ENCODE measurements at regions not wholly inside any gene's neighbourhood (a gene's known extent, or its start where the extent isn't known, plus 50 kb on each side); places are given as distances from the start of the nearest gene placed in this dataset.

DNA sequence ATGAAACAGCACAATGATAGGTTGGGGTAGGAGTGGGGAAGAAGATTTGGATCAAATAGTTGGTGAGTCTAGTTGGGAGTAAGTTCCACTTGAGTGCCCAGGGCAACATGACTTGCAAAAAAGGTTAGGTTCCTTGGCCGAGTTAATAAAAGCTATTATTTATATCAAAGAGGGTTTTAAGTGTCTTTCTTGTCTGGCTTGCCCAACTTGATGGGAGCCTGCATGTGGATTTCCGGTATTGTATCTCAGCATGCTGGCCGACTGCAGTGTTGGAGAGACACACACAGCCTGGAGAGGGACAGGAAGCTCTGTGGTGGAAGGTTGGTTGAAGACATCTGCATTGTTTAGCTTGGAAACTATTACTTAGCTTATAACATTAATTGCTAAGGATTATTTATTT lies 449.5 kb upstream of the TBL1XR1 start:
- ATAC-seq, result no peak
- no peak for TF ChIP-seq TOX (CRISPR knock-in tag; IDR thresholded peaks at IDR 0.05; ENCODE audit: borderline replicate concordance)
- no peak for TF ChIP-seq ZC3H10 (CRISPR knock-in tag; IDR thresholded peaks at IDR 0.05)
- no peak for TF ChIP-seq ZNF70 (CRISPR knock-in tag; IDR thresholded peaks at IDR 0.05)
- no peak for TF ChIP-seq ZFP30 (CRISPR knock-in tag; IDR thresholded peaks at IDR 0.05)
- no peak for TF ChIP-seq ESRRG (CRISPR knock-in tag; IDR thresholded peaks at IDR 0.05)
- TF ChIP-seq TCF4 (CRISPR knock-in tag; IDR thresholded peaks at IDR 0.05; ENCODE audit: borderline replicate concordance), result no peak
- no peak for TF ChIP-seq ZNF8 (CRISPR knock-in tag; IDR thresholded peaks at IDR 0.05)
- TF ChIP-seq, protein P1, sequence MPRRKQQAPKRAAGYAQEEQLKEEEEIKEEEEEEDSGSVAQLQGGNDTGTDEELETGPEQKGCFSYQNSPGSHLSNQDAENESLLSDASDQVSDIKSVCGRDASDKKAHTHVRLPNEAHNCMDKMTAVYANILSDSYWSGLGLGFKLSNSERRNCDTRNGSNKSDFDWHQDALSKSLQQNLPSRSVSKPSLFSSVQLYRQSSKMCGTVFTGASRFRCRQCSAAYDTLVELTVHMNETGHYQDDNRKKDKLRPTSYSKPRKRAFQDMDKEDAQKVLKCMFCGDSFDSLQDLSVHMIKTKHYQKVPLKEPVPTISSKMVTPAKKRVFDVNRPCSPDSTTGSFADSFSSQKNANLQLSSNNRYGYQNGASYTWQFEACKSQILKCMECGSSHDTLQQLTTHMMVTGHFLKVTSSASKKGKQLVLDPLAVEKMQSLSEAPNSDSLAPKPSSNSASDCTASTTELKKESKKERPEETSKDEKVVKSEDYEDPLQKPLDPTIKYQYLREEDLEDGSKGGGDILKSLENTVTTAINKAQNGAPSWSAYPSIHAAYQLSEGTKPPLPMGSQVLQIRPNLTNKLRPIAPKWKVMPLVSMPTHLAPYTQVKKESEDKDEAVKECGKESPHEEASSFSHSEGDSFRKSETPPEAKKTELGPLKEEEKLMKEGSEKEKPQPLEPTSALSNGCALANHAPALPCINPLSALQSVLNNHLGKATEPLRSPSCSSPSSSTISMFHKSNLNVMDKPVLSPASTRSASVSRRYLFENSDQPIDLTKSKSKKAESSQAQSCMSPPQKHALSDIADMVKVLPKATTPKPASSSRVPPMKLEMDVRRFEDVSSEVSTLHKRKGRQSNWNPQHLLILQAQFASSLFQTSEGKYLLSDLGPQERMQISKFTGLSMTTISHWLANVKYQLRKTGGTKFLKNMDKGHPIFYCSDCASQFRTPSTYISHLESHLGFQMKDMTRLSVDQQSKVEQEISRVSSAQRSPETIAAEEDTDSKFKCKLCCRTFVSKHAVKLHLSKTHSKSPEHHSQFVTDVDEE (CRISPR knock-in tag; IDR thresholded peaks at IDR 0.05), result no peak
- no peak for TF ChIP-seq OSR1 (CRISPR knock-in tag; IDR thresholded peaks at IDR 0.05)
- no peak for TF ChIP-seq GLIS3 (CRISPR knock-in tag; IDR thresholded peaks at IDR 0.05)
- TF ChIP-seq CSDC2 (CRISPR knock-in tag; IDR thresholded peaks at IDR 0.05), result no peak

DNA sequence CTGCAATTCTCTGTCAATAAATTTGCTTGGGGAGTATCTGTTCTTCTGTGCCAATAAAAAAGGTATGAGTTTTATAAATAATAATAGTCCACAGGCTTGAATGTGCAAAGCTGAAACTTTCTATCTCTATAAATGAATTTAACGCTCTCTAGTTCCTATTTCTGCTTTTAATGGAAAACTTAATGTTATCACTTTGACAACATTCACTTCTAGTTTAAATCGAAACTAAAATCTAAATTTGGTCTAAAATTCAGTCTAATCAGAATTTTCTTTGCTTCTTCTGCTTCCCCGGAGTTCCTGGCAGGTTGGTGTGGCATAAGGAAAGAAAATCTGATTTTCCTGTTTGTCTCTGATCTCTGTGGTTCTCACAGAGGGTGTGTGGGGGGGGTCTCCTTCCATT lies 450.1 kb upstream of the TBL1XR1 start:
- no peak for ATAC-seq
- TF ChIP-seq, protein P1 (CRISPR knock-in tag; IDR thresholded peaks at IDR 0.05), result no peak
- TF ChIP-seq ZFP3 (CRISPR knock-in tag; IDR thresholded peaks at IDR 0.05) (no peak), ESRRG (CRISPR knock-in tag; IDR thresholded peaks at IDR 0.05) (no peak), PPARA (CRISPR knock-in tag; IDR thresholded peaks at IDR 0.05; ENCODE audit: borderline replicate concordance) (no peak), ARNTL (CRISPR knock-in tag; IDR thresholded peaks at IDR 0.05; ENCODE audit: borderline replicate concordance, low read depth) (no peak), ZC3H10 (CRISPR knock-in tag; IDR thresholded peaks at IDR 0.05) (no peak), TOX (CRISPR knock-in tag; IDR thresholded peaks at IDR 0.05; ENCODE audit: borderline replicate concordance) (no peak), RARB (CRISPR knock-in tag; IDR thresholded peaks at IDR 0.05) (no peak), CSDC2 (CRISPR knock-in tag; IDR thresholded peaks at IDR 0.05) (no peak), ZFP30 (CRISPR knock-in tag; IDR thresholded peaks at IDR 0.05) (no peak), TCF4 (CRISPR knock-in tag; IDR thresholded peaks at IDR 0.05; ENCODE audit: borderline replicate concordance) (no peak), ZNF8 (CRISPR knock-in tag; IDR thresholded peaks at IDR 0.05) (no peak), SNAI2 (CRISPR knock-in tag; IDR thresholded peaks at IDR 0.05) (no peak)
- TF ChIP-seq, protein P2, sequence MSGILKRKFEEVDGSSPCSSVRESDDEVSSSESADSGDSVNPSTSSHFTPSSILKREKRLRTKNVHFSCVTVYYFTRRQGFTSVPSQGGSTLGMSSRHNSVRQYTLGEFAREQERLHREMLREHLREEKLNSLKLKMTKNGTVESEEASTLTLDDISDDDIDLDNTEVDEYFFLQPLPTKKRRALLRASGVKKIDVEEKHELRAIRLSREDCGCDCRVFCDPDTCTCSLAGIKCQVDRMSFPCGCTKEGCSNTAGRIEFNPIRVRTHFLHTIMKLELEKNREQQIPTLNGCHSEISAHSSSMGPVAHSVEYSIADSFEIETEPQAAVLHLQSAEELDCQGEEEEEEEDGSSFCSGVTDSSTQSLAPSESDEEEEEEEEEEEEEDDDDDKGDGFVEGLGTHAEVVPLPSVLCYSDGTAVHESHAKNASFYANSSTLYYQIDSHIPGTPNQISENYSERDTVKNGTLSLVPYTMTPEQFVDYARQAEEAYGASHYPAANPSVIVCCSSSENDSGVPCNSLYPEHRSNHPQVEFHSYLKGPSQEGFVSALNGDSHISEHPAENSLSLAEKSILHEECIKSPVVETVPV (CRISPR knock-in tag; IDR thresholded peaks at IDR 0.05), result no peak

DNA sequence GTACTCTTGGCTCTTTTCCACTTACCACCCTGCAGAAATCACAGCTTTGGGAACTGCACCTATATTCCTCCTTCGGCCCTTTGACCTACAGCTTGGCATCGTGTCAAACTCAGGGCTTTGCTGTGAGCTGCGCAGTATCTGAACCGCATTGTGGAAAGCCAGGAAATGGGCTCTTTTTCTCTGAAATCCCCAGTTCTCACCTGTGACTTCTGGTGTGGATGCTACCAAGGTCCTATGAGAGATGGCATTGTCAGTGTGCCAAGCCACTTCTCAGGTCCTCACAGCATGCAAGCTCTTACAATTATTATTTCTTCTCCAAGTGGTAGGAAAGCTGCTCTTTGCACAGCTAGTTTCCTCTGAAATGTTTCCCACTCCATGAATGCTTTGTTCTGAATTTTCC lies 450.6 kb upstream of the TBL1XR1 start:
- ATAC-seq, result no peak
- TF ChIP-seq, protein P2 (CRISPR knock-in tag; IDR thresholded peaks at IDR 0.05), result no peak
- no peak for TF ChIP-seq PPARA (CRISPR knock-in tag; IDR thresholded peaks at IDR 0.05; ENCODE audit: borderline replicate concordance)
- TF ChIP-seq CSDC2 (CRISPR knock-in tag; IDR thresholded peaks at IDR 0.05), result no peak
- no peak for TF ChIP-seq BACH2 (CRISPR knock-in tag; IDR thresholded peaks at IDR 0.05; ENCODE audit: borderline replicate concordance)
- TF ChIP-seq ESRRG (CRISPR knock-in tag; IDR thresholded peaks at IDR 0.05), result no peak
- no peak for TF ChIP-seq GLIS3 (CRISPR knock-in tag; IDR thresholded peaks at IDR 0.05)
- TF ChIP-seq RARB (CRISPR knock-in tag; IDR thresholded peaks at IDR 0.05), result no peak
- TF ChIP-seq ZNF70 (CRISPR knock-in tag; IDR thresholded peaks at IDR 0.05), result no peak
- no peak for TF ChIP-seq ZFP30 (CRISPR knock-in tag; IDR thresholded peaks at IDR 0.05)

Data from SK-N-SH treated with all-trans-retinoic acid at 6 μM for 48 hours (cell line).